GM23248 (cell line): ENCODE measurements at regions not wholly inside any gene's neighbourhood (a gene's known extent, or its start where the extent isn't known, plus 50 kb on each side); places are given as distances from the start of the nearest gene placed in this dataset.

ENCODE experiments used
- DNase-seq: peaks from one replicate; pipeline ENCODE4 v3.0.0-alpha.2; 2015
- H2AFZ ChIP-seq: fragments of 200-600 bp; sonication (generic); 2 replicates; pipeline ENCODE4 v1.6.1; 2016; ENCODE audit warnings: antibody characterized with exemption
- H3F3A ChIP-seq: fragments of 200-600 bp; sonication (generic); 2 replicates; pipeline ENCODE4 v1.6.1; 2016; ENCODE audit warnings: mild to moderate bottlenecking, antibody characterized with exemption, mixed run types; ENCODE audit not compliant: insufficient read depth
- H3K27ac ChIP-seq: fragments of 200-600 bp; sonication (generic); 2 replicates; pipeline ENCODE4 v1.5.1; 2016; ENCODE audit warnings: mild to moderate bottlenecking
- H3K27me3 ChIP-seq: fragments of 200-600 bp; sonication (generic); replicated peaks from 2 replicates; pipeline ENCODE4 v1.6.1; 2016; ENCODE audit warnings: mild to moderate bottlenecking; ENCODE audit not compliant: insufficient read depth
- H3K36me3 ChIP-seq: fragments of 200-600 bp; sonication (generic); 2 replicates; pipeline ENCODE4 v1.6.1; 2016; ENCODE audit warnings: low read depth, mild to moderate bottlenecking
- H3K4me1 ChIP-seq: fragments of 200-600 bp; sonication (generic); 2 replicates; pipeline ENCODE4 v1.6.1; 2016; ENCODE audit warnings: mild to moderate bottlenecking; ENCODE audit not compliant: insufficient read depth
- H3K4me2 ChIP-seq: fragments of 200-600 bp; sonication (generic); one replicate; pipeline ENCODE4 v1.6.1; 2016; ENCODE audit warnings: mild to moderate bottlenecking; ENCODE audit not compliant: unreplicated experiment
- H3K4me3 ChIP-seq: fragments of 200-600 bp; sonication (generic); 2 replicates; pipeline ENCODE4 v1.5.1; 2016; ENCODE audit warnings: mild to moderate bottlenecking
- H3K79me2 ChIP-seq: fragments of 200-600 bp; sonication (generic); 2 replicates; pipeline ENCODE4 v1.6.1; 2016; ENCODE audit warnings: mild to moderate bottlenecking; ENCODE audit not compliant: insufficient read depth
- H3K9ac ChIP-seq: fragments of 200-600 bp; sonication (generic); 2 replicates; pipeline ENCODE4 v1.6.1; 2016; ENCODE audit warnings: mild to moderate bottlenecking
- H3K9me2 ChIP-seq: fragments of 200-600 bp; sonication (generic); 2 replicates; pipeline ENCODE4 v1.6.1; 2016; ENCODE audit warnings: mixed run types, mild to moderate bottlenecking, moderate library complexity; ENCODE audit not compliant: insufficient read depth
- H3K9me3 ChIP-seq: fragments of 200-600 bp; sonication (generic); one replicate; pipeline ENCODE4 v1.6.1; 2017; ENCODE audit warnings: low read depth
- H4K20me1 ChIP-seq: fragments of 200-600 bp; sonication (generic); 2 replicates; pipeline ENCODE4 v1.6.0; 2016; ENCODE audit not compliant: insufficient read depth
- EZH2 ChIP-seq: fragments of 200-600 bp; sonication (generic); IDR thresholded peaks from 2 replicates; pipeline ENCODE4 v1.6.1; 2018; ENCODE audit warnings: antibody characterized with exemption, mild to moderate bottlenecking; ENCODE audit not compliant: insufficient read depth, poor library complexity, severe bottlenecking
- EZH2phosphoT487 ChIP-seq: fragments of 200-600 bp; sonication (generic); IDR thresholded peaks from 2 replicates; pipeline ENCODE4 v1.6.1; 2018; ENCODE audit warnings: antibody characterized with exemption, moderate library complexity, mild to moderate bottlenecking, low read depth; ENCODE audit not compliant: insufficient read depth
- WGBS, 2 experiments: methylation state at CpG; one replicate each; pipeline ENCODE4 v1.1.6; 2015 to 2017; ENCODE audit warnings: low lambda C conversion rate in 2 of 2, low coverage in 1 of 2; ENCODE audit errors: missing lambda C conversion rate in 2 of 2; 5-methylcytosine and 5-hydroxymethylcytosine counted together
- in situ Hi-C: fragments of 300-500 bp; cut with MboI; formaldehyde crosslinking; loops from 2 replicates; pipeline ENCODE4 v1.15.0; 2020

GRCh38 chr3:194278186-194278845 is 72.8 kb downstream of the CPN2 start:
- H3K27ac ChIP-seq = 0 out of 2 replicates have a peak overlapping the region, but pooled peaks have one; percentile 42
- H3K9me3 ChIP-seq = no peaks in the 10 kb centered on the region
- DNase-seq = no peak
- no peaks in the 10 kb centered on the region for H4K20me1 ChIP-seq
- no peaks in the 10 kb centered on the region for H3K9me2 ChIP-seq
- peaks cover 24% of the 10 kb centered on the region for H3K4me1 ChIP-seq
- peaks cover 42% of the 10 kb centered on the region for H3F3A ChIP-seq
- peak overlapping the region; percentile 61 for H3K9ac ChIP-seq
- in situ Hi-C loops = no loop called here
- H3K4me3 ChIP-seq = no peak overlapping the region
- H3K36me3 ChIP-seq = no peaks in the 10 kb centered on the region
- H3K4me2 ChIP-seq = peak overlapping the region; percentile 60
- H2AFZ ChIP-seq = peak overlapping the region; percentile 73
- WGBS, 2 experiments = 68 to 69% methylated on average over 8 to 9 of the region's 9 CpGs
- no peaks in the 10 kb centered on the region for H3K27me3 ChIP-seq
- TF ChIP-seq EZH2 = no peak
- H3K79me2 ChIP-seq = no peaks in the 10 kb centered on the region

GRCh38 chr3:194279101-194279500 is 72.0 kb downstream of the CPN2 start:
- Histone ChIP-seq H2AFZ (no peak overlapping the region), H3K79me2 (no peaks in the 10 kb centered on the region), H3K9ac (no peak overlapping the region), H3K4me1 (peaks cover 32% of the 10 kb centered on the region), H3K27me3 (no peaks in the 10 kb centered on the region), H3K4me2 (no peak overlapping the region), H3F3A (peaks cover 42% of the 10 kb centered on the region), H3K9me3 (no peaks in the 10 kb centered on the region), H3K27ac (no peak overlapping the region), H4K20me1 (no peaks in the 10 kb centered on the region), H3K9me2 (no peaks in the 10 kb centered on the region), H3K36me3 (no peaks in the 10 kb centered on the region), H3K4me3 (no peak overlapping the region)
- WGBS, 2 experiments = 95 to 96% methylated on average over 9 of the region's 9 CpGs
- no peak for TF ChIP-seq EZH2
- TF ChIP-seq EZH2phosphoT487 = no peak
- no peak for DNase-seq
- in situ Hi-C loops = no loop called here

GRCh38 chr3:194279701-194280360 is 71.3 kb downstream of the CPN2 start:
- no peaks in the 10 kb centered on the region for H3K79me2 ChIP-seq
- H3K9ac ChIP-seq = no peak overlapping the region
- WGBS, 2 experiments = 83 to 85% methylated on average over 5 of the region's 5 CpGs
- no peak for DNase-seq
- H3K36me3 ChIP-seq = no peaks in the 10 kb centered on the region
- TF ChIP-seq EZH2phosphoT487 = no peak
- TF ChIP-seq EZH2 = no peak
- in situ Hi-C loops = no loop called here
- no peaks in the 10 kb centered on the region for H4K20me1 ChIP-seq
- peaks cover 28% of the 10 kb centered on the region for H3K4me1 ChIP-seq
- H3F3A ChIP-seq = peaks cover 35% of the 10 kb centered on the region
- no peaks in the 10 kb centered on the region for H3K9me3 ChIP-seq
- H3K9me2 ChIP-seq = no peaks in the 10 kb centered on the region
- H2AFZ ChIP-seq = no peak overlapping the region
- H3K27ac ChIP-seq = no peak overlapping the region
- H3K27me3 ChIP-seq = no peaks in the 10 kb centered on the region
- no peak overlapping the region for H3K4me2 ChIP-seq
- H3K4me3 ChIP-seq = no peak overlapping the region

- H3K4me1 ChIP-seq = peaks cover 33% of the 10 kb centered on the region
- no peaks in the 10 kb centered on the region for H4K20me1 ChIP-seq
- no peaks in the 10 kb centered on the region for H3K36me3 ChIP-seq
- no peak overlapping the region for H3K4me3 ChIP-seq
- in situ Hi-C loops = no loop called here
- no peak overlapping the region for H2AFZ ChIP-seq
- H3K79me2 ChIP-seq = no peaks in the 10 kb centered on the region
- no peak for DNase-seq
- H3F3A ChIP-seq = peaks cover 28% of the 10 kb centered on the region
- no peak overlapping the region for H3K27ac ChIP-seq
- TF ChIP-seq EZH2 = no peak
- H3K9ac ChIP-seq = no peak overlapping the region
- no peaks in the 10 kb centered on the region for H3K27me3 ChIP-seq
- H3K9me2 ChIP-seq = no peaks in the 10 kb centered on the region
- no peak overlapping the region for H3K4me2 ChIP-seq
- no peaks in the 10 kb centered on the region for H3K9me3 ChIP-seq
- 72 to 83% methylated on average over 2 of the region's 2 CpGs for WGBS, 2 experiments
These were observed 70.4 kb downstream of the CPN2 start for GRCh38 chr3:194280777-194281176.

DNA sequence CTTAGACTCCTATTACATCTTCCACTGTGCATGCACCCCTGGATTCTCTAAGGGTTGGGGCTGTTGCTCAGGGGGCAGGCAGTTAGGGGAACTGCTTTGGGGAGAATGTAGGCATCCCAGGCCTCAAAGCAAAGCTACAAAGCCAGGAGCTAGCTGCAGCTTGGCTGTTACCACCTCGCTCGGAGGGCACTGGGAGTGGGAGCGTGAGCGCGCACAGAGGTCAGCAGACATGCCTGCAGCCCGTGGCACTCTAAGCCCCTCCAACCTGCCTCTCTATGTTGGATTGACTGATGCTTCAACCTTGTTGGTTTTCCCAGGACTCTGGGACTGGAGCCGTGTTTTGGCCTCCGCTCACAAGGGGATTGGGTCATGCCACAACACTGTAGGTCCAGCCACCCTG is 69.8 kb downstream of the CPN2 start:
- Histone ChIP-seq H4K20me1 (no peaks in the 10 kb centered on the region), H3K4me2 (no peak overlapping the region), H3K4me1 (peaks cover 34% of the 10 kb centered on the region), H3K9me3 (no peaks in the 10 kb centered on the region), H3K27me3 (no peaks in the 10 kb centered on the region), H3K9ac (no peak overlapping the region), H3F3A (peaks cover 23% of the 10 kb centered on the region), H3K4me3 (no peak overlapping the region), H3K79me2 (no peaks in the 10 kb centered on the region), H3K9me2 (no peaks in the 10 kb centered on the region), H3K36me3 (no peaks in the 10 kb centered on the region), H2AFZ (no peak overlapping the region), H3K27ac (no peak overlapping the region)
- WGBS, 2 experiments = 93 to 95% methylated on average over 8 of the region's 8 CpGs
- DNase-seq = no peak
- in situ Hi-C loops = no loop called here
- no peak for TF ChIP-seq EZH2phosphoT487
